Kasumi-1 (cell line): ENCODE measurements at regions not wholly inside any gene's neighbourhood (a gene's known extent, or its start where the extent isn't known, plus 50 kb on each side); places are given as distances from the start of the nearest gene placed in this dataset.
"Not testable (repeated sequence)": the region's sequence is repeated elsewhere in the genome, so short reads cannot be mapped to it uniquely, and the experiment has no call there.

Source experiments
- DNase-seq, 2 experiments: peaks; one replicate each; lab custom pipeline; 2025; lab: John Stamatoyannopoulos, UW

- DNase-seq = peak; percentile 45 to 66
Observed at GRCh38 chrX:74251006-74251930, 52.7 kb upstream of the ZCCHC13 start.

- no peak for DNase-seq
Observed at GRCh38 chrX:74250574-74250973, 53.4 kb upstream of the ZCCHC13 start.

- no peak for DNase-seq
Observed at GRCh38 chrX:74249963-74250362, 54.0 kb upstream of the ZCCHC13 start.

- DNase-seq = no peak
Observed at GRCh38 chrX:74248889-74249288, 55.1 kb upstream of the ZCCHC13 start.

GRCh38 chrX:74246524-74246923, 57.5 kb upstream of the ZCCHC13 start:
- DNase-seq = no peak

GRCh38 chrX:74242484-74243138, 61.4 kb upstream of the ZCCHC13 start:
- no peak for DNase-seq

- DNase-seq = no peak
Observed at GRCh38 chrX:74242050-74242449, 61.9 kb upstream of the ZCCHC13 start.

GRCh38 chrX:74238771-74239170, 65.2 kb upstream of the ZCCHC13 start:
- DNase-seq = no peak

- DNase-seq = peak in 1 of 2 experiments; percentile 32
Observed at GRCh38 chrX:74234818-74235217, 69.2 kb upstream of the ZCCHC13 start.

GRCh38 chrX:74232859-74233258, 71.1 kb upstream of the ZCCHC13 start:
- peak; percentile 1 to 6 for DNase-seq

- no peak for DNase-seq
Observed at GRCh38 chrX:74231625-74232024, 72.4 kb upstream of the ZCCHC13 start.

GRCh38 chrX:74230094-74230493, 73.9 kb upstream of the ZCCHC13 start:
- DNase-seq = no peak

- no peak for DNase-seq
Observed at GRCh38 chrX:74225111-74225510, 78.9 kb upstream of the ZCCHC13 start.

GRCh38 chrX:74220277-74220676, 83.7 kb upstream of the ZCCHC13 start:
- no peak for DNase-seq

- DNase-seq = no peak
Observed at GRCh38 chrX:74218895-74219294, 85.1 kb upstream of the ZCCHC13 start.

GRCh38 chrX:74216421-74216820, 87.6 kb upstream of the ZCCHC13 start:
- no peak for DNase-seq

GRCh38 chrX:74211911-74212310, 92.1 kb upstream of the ZCCHC13 start:
- DNase-seq = no peak

- DNase-seq = no peak
Observed at GRCh38 chrX:74207539-74207938, 96.4 kb upstream of the ZCCHC13 start.

GRCh38 chrX:74195605-74196004, 108.4 kb upstream of the ZCCHC13 start:
- DNase-seq = no peak

- DNase-seq = no peak
Observed at GRCh38 chrX:74195120-74195519, 108.9 kb upstream of the ZCCHC13 start.

- no peak for DNase-seq
Observed at GRCh38 chrX:74187211-74187610, 116.8 kb upstream of the ZCCHC13 start.

- not testable (repeated sequence) for DNase-seq
Observed at GRCh38 chrX:74183047-74183446, 120.9 kb upstream of the ZCCHC13 start.

- DNase-seq = not testable (repeated sequence)
Observed at GRCh38 chrX:74181976-74182375, 122.0 kb upstream of the ZCCHC13 start.
